HG02870 (cell line): ENCODE measurements at regions not wholly inside any gene's neighbourhood (a gene's known extent, or its start where the extent isn't known, plus 50 kb on each side); places are given as distances from the start of the nearest gene placed in this dataset.
"Not testable (repeated sequence)": the region's sequence is repeated elsewhere in the genome, so short reads cannot be mapped to it uniquely, and the experiment has no call there.

Experiments used
- ATAC-seq: cut with Tn5 transposase; IDR thresholded peaks from one replicate; pipeline ENCODE4 v1.9.1; 2021; ENCODE audit warnings: mild to moderate bottlenecking, moderate library complexity; ENCODE audit not compliant: unreplicated experiment

DNA sequence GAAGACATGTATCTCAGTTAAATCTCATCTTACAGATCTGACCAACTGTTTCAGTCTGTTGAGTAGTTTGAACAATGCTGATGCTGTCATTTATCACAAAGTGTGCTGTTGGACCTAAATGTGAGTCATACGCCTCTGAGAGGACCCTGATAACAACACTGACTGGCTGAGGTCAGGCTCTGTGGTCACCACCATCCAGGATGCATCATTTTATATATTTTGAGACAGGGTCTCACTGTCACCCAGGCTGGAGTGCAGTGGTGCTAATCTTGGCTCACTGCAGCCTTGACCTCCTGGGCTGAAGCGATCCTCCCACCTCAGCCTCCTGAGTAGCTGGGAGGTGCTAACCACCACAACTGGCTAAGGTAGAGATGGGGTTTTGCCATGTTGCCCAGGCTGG is 181.0 kb upstream of the RGS6 start:
- ATAC-seq: no peak

DNA sequence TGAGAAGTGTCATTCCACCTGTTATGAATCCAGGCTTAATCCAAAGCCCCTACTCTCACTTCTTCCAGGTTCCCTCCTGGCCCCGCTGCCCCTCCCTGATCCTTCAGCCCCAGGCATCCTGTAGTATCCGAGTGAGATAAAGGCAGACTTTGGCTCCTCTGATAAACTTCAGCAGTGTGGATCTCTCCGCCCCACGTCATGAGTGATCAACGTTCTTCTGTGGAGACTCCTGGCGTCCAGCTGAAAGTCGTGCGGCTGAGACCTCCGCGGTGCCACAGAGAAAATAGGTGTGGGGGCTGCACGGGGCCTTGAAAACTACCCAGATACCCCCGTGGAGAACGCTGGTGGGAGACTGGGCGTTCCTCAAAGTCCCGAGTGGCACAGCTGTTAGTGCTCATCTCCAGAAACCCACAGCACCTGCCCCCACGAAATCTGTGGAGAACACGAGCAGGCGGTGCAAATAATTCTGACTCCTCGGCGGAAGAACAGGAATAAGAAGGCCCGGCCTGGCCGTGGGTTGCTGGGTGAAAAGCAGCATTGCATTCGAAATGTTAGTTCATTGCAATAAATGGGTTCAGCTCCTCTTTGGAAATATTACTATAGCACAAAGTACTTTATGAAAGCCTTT is 180.0 kb upstream of the RGS6 start:
- no peak for ATAC-seq

DNA sequence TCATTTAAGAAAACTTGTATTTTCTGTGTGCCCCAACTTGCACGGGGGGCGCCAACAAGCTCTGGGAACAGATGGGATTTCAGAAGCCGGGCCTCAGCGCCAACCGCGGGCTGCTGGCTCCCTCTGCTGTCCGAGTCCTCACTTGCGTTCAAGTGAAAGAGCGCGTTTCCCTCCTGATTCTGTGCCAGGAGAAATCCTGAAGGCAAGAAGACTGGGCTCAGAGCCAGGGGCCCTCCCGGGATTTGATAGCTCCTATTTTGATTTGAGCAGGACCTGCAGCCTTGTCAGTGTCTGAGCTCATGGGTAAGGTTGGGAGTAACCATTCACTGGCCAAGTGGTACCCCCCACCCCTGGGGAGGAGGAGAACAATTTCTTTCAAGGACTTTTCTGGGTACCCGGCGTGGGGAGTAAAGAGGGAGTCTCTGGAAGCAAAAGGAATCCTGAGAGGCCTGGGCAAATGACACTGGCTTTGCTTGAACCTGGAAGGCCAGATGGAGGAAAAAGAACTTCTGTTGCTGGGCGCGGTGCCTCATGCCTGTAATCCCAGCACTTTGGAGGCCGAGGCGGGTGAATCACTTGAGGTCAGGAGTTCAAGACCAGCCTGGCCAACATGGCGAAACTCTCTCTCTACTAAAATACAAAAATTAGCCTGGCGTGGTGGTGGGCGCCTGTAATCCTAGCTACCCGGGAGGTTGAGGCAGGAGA is 179.0 kb upstream of the RGS6 start:
- no peak for ATAC-seq

DNA sequence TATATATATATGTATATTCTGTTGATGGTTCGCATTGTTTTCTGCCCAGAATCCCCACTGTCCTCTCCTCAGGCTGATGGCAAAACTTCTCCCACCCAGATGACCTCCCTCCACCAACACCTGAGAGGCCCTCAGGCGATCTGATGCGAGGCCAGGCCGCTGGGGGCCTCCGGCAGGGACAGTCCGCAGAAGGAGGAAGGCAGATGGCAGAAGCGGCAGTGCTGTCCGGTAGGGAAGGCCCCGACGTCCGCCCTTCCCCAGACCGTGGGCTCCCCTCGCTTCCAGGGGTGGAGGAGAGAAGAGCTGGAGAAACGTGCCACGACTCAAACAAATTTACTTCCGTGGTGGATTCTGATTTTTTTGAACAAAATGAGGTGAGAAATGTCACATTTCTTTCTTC is 178.3 kb upstream of the RGS6 start:
- no peak for ATAC-seq

DNA sequence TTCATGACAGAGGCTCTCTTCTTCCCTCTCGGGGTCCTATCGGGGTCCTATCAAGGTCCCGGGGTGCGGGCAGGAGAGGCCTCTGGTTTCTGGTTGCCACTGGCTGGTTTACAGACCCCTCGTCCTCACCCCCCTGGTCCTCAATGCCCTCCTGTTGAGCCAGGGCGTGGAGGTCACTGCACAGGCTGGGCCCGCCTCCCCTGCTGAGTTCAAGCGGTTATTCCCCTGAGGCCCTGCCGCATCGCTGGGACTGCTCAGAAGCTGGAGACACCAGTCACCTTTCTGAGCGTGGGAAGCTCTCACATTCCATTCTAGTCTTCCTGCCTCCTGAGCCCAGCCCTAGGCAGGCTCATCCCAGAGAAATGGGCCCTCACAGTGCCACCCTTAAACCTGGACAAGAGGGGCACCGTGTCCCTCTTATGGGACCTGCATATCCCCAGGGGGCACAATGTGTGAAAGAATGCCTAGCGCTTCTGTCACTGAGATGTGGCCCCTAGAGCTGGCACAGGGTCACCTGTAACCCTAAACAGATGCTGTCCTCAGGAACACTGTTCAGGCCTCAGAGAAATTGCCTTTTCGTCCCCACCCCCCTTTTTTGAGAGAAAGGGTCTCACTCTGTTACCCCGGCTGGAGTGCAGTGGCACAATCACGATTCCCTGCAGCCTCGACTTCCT is 177.7 kb upstream of the RGS6 start:
- no peak for ATAC-seq

DNA sequence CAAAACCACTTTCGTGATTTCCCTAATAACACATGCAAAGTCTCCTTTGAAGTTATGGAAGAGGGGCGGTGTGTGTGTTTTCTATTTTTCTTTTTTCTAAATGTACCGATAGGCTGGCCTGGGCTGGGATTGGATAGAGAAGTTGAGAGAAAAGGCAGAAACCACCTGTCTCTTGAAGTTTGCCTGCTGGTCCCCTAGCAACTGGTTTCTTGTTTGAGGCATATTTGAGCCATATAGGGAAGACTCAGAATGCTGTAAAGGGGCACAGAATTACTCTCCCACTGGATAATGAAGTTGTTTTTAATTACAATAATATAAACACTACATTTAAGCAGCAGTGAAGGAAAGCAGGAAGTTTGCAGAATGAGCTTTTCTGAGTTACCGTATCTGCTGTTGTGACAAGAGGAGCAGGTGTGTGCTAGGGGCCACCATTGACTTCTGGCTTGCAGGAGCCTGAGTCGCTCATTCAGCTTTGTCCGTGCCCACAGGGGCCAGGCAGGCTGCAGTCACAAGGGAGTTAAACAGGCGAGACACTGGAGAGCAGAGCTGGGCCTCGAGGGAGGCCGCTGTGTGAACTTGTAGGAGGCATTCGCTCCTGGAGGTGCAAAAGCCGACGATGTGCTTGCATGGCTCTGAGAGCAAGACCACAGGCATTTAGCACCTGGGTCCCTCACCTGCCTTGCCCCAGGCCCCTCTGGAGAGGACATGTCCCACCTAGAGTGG is 173.8 kb upstream of the RGS6 start:
- ATAC-seq: no peak

DNA sequence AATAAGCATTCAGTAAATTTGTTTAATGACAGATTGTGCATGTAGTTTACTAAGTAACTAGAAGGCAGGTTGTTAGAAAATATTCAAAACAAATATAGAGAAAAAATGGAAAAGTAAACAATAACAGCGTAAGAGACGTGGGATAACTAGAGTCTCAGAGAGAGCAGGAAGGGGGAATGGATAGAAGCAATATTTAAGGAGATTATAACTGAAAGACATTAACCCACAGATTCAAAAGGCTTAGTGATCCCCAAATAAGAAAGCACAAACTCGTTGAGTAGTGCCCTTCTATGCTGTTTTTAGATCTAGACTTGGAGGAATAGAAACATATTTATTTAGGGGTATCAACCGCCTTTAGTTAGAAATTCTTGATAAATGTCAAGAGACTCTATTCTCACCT is 169.7 kb upstream of the RGS6 start:
- no peak for ATAC-seq

DNA sequence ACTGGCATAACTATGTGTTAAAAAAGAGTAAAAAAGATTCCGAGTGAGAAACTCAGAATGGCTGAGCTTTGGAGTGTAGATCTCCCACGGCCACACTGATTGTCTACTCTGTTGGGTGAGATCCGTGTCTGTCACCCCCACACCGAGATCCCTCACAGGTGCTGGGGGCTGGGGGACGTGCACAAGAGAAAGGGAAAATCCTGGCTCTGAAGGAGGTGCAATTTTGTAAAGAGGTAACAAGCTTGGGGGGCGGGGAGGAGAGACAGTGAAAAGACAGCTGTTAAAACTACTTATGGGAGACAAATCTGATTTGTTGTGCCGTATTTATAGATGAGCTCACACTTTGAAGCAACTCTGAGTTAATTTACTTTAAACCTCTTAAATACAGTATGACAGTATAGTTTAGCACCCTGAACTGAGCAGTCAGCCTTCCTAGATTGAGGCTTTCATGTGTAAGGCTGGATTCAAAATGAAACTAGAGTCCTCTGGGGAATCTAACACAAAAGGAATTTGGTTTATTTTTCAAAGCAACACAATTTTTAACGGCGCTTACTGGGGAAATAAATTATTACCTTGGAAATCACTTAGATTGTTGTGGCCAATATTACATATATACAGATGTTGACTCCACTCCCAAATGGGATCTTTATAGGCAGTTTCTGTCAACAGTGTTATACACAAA is 167.4 kb upstream of the RGS6 start:
- no peak for ATAC-seq

DNA sequence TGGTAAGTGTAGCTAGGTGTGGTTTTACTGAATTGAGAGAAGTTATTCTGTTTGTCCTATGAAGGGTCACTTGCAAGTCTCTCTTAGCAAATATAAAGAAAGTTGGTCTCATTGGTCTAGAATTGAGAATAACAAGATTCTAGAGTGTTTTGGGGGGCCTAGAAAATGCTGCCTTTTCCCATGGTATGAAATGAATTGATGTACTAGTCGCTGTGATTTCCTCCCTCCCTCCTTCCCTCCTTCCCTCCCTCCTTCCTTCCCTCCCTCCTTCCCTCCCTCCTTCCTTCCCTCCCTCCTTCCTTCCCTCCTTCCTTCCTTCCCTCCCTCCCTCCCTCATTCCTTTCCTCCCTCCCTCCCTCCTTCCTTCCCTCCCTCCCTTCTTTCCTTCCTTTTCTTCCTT is 166.7 kb upstream of the RGS6 start:
- no peak for ATAC-seq

DNA sequence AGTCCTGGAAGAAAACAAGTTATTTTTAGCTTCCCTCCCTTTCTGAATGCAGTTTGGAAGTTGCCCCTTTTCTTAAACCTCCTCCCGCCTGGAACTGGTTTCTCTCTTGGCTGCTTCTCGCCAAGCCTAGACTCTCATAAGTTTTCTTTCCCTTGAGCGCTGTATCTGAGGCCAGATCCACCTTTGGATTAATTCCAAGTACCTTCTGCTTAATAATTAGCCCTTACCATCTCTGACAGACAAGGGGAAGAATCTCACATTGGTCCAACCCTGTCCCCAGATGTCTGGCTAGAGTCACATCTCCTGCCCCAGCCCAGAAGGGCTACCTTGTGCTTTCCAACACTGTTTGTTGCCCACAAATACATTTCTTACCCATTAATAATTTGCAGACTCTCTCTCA is 161.8 kb upstream of the RGS6 start:
- ATAC-seq: no peak

DNA sequence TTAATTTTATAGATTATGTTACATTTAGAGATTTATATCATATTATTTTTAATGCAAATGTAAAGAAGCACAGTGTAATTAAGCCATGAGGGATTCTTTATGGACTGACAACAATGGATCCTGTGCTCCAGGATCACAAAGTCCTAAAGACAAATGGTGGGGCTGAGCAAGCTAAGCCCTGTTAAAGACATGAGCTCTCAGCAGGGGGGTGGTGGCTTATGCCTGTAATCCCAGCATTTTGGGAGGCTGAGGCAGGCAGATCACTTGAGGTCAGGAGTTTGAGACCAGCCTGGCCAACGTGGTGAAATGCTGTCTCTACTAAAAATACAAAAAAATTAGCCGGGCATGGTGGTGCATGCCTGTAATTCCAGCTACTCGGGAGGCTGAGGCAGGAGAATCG is 160.8 kb upstream of the RGS6 start:
- not testable (repeated sequence) for ATAC-seq

DNA sequence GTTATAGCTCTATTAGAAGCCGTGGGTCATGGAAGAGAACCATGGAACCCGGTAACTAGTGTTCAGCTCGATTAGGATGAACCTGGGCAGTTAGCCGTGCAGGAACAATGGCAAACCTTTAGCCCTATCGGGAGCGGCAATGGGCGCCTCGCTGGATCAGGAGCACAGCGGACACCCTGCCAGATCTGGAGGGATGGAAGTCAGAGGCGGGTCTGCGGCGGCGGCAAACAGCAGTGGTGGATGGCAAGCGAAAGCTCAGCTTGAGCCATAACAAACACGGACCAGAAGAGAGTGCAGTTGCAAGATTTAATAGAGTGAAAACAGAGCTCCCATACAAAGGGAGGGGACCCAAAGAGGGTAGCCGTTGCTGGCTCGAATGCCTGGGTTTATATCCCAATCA is 160.2 kb upstream of the RGS6 start:
- ATAC-seq: not testable (repeated sequence)

DNA sequence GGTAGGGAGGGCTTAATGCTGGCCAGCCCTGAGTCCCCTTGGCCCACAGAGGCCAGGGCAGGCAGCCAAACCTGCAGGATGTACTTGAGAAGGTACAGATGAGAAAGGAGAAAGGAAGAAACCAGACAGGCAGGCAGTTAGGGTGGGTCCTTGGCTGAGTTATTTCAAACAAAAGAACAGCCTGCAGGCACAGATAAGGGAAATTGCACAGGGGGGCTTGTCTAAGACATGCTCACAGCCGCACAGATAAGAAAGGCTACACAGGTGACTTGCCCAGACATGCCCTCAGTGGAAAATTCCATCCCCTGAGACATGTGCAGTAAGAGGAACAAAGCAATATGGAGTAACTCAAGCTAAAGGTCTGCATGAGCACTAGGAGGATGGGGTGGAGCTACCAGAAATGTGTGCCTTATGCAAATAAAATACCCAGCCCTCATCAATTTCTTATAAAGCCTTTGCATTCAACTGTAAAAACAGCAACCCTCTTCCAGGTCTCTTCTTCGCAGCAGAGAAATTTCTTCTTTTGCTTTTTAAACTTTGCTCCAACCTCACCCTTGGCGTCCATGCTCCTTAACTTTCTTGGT is 158.2 kb upstream of the RGS6 start:
- ATAC-seq: no peak

DNA sequence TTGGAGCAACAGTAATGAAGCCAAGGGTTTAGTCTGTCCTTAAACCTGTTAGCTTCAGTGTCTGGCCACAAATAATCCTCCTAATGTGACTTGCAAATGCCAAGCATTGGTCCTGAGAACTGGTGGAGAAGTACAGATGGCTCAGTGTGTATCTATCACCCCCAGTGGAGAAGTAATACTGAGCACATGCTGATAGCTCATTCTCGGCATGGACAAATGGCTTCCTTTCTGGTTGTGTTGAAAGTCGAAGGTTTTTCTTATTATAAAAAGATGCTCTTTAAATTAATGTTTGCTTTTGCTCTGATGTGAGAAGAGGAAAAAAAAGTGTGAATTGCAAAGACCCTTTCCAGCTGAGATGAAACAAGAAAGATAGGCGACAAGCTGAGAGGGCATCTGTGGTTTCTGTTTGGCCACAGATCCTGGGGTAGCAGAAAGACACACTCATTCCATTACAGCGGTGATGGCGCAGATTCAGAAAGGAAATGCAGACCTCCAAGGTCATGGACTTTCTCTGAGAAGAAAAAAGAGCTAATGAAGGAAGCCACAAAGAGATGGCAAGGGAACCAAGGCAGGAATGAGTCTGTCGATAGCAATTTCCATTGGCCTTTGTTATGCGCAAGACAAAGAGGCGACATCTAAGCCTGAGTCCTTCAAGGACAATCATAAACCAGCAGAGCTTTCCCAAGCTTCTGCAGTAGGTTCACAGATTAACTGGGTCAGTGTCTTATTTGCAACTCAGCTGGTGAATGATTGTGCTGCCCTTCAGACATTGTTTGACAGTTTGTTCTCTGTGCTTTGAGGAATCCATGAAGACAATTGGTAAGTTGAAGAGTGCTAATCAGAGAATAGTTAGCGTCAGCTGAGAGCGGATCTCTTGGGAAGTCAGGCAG is 155.5 kb upstream of the RGS6 start:
- ATAC-seq: no peak

DNA sequence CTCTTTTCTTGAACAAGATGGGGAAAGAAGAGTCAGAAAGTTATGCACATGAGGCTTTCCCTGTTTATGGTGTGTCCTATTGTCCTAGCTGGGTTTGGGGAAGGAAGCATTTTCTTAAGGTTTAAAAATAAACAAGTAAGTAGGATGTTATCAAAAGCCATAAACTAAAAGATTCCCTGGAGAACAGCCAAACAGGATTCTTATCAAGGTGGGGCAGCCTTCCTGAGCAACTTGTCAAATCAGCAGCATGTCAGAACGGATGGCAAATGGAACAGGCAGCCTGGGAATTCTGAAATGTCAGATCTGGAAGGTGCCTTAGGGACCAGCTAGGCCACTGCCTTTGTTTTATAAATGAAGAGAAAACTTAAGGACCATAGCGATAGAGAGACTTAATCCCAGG is 152.2 kb upstream of the RGS6 start:
- no peak for ATAC-seq

DNA sequence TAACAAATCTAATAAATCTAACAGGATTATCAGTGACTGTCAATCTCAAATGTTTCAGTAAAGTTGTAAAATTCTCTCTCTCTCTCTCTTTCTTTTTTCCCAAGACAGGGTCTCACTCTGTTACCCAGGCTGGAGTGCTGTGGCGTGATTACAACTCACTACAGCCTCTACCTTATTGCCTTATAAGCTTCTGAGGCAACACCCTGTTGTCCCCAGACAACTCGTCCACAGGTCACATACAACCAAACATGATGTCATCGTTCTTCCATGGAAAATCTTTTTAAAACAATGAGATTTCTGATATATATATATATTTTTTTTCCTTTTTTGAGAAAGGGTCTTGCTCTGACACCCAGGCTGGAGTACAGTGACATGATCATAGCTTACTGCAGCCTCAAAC is 151.4 kb upstream of the RGS6 start:
- ATAC-seq: no peak

DNA sequence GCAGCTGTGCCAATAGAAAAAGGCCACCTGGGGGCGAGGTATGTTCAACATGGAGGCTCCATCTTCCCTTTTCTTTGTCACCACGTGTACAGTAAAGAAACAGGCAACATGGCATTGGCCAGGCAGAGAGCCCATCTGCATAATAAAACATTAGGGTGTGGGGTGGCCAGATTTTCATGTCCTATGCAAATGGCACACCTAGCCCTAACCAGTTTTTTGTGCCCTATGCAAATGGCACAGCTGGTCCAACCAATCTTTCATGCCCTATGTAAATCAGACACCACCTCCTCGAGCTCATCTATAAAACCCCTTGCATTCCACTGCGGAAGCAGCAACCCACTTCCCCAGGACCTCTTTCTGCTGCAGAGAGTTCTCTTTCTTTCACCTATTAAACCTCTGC is 149.1 kb upstream of the RGS6 start:
- no peak for ATAC-seq

DNA sequence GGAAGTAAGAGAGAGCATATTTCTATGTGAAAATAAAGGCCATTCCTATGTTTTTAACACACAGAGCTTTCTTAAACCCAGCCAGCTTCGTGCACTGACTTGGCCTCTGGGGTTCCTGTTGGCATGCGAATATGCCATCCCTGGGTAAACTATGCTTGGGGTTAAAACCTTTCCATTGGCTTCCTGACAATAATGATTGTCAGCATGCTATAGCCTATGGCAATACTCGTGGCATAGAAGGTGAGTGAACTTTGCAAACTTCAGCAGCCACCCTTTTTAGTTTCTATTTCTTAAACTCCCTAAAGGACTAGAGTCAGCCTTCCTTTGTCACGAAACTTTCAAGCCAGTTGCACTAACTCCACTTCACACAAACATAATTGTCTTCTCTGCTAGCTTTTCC is 148.4 kb upstream of the RGS6 start:
- ATAC-seq: no peak

DNA sequence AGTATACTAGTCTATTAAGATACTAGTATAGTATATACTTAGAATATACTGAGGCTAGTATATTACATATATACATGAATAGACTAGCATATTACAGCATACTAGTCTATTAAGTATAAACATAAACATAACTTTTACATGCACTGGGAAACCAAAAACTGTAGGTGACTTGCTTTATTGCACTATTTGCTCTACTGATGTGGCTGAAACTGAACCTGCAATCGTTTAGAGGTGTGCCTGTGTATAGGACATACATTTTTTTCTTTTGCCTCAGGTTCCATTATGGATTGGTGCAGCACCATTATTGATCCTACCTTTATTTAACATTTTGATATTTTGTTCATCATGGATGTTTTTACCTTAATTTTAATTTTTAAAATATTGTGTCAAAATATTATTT is 143.2 kb upstream of the RGS6 start:
- no peak for ATAC-seq

DNA sequence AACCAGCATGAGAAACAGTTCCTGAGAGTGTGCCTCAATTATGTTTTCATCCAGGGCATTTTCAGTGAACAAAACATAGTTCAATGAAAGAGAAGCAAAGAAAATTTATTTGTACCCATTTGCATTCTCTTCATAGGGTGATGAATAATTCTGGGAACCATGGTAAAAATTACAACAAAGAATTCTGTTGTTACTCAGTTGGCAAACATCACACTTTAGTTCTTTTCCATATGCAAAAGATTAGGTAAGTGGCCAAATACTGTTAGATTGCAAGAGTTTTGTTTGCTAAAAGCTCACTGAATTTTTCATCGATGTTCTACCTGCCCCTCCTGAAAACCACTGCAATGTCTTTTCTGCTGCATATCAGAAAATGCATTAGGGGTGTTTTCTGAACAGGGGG is 132.4 kb upstream of the RGS6 start:
- no peak for ATAC-seq
